Body of pancreas (tissue), 4 donors: ENCODE measurements at regions not wholly inside any gene's neighbourhood (a gene's known extent, or its start where the extent isn't known, plus 50 kb on each side); places are given as distances from the start of the nearest gene placed in this dataset.

Source experiments
- CTCF ChIP-seq, 7 experiments: fragments of 450-650 bp in 4 of 7; fragments of 200-600 bp in 3 of 7; sonication (generic) in 3 of 7; IDR thresholded peaks; one replicate each; pipeline ENCODE4 v1.5.1; 2016 to 2019; ENCODE audit warnings: antibody characterized with exemption in 7 of 7
- POLR2A ChIP-seq, 3 donors: fragments of 450-650 bp; IDR thresholded peaks; one replicate each; pipeline ENCODE4 v1.6.1; 2016; ENCODE audit warnings: antibody characterized with exemption in 3 of 3, mild to moderate bottlenecking in 2 of 3

- TF ChIP-seq CTCF (IDR thresholded peaks at IDR 0.05) (no peak), POLR2A (IDR thresholded peaks at IDR 0.05) (no peak)
Observed at GRCh38 chr13:74229242-74229641, 95.0 kb upstream of the KLF12 start.
